Tibial artery (tissue), 4 donors: ENCODE measurements at regions not wholly inside any gene's neighbourhood (a gene's known extent, or its start where the extent isn't known, plus 50 kb on each side); places are given as distances from the start of the nearest gene placed in this dataset.

Experiments used
- DNase-seq, 2 donors: peaks; one replicate each; pipeline ENCODE4 v3.0.0-alpha.2; 2019
- H3K27ac ChIP-seq, 2 donors: fragments of 200-600 bp; sonication (generic) in 1 of 2; 1 replicate in 1 of 2; 2 replicates in 1 of 2; pipeline ENCODE4 v1.5.1; 2018 to 2019; ENCODE audit warnings: mild to moderate bottlenecking in 1 of 2
- H3K27me3 ChIP-seq, 2 donors: fragments of 200-600 bp; sonication (generic) in 1 of 2; one replicate each; pipeline versions ENCODE4 v1.5.1 to v1.6.0; 2016 to 2019
- H3K36me3 ChIP-seq, 3 donors: fragments of 200-600 bp; sonication (generic) in 2 of 3; one replicate each; pipeline ENCODE4 v1.5.1; 2016 to 2019; ENCODE audit warnings: mild to moderate bottlenecking in 2 of 3
- H3K4me1 ChIP-seq, 4 donors: fragments of 200-600 bp; sonication (generic) in 2 of 4; 1 replicate in 3 of 4; 2 replicates in 1 of 4; pipeline ENCODE4 v1.5.1; 2016 to 2019
- H3K4me3 ChIP-seq, 2 donors: fragments of 200-600 bp; sonication (generic) in 1 of 2; 1 replicate in 1 of 2; 2 replicates in 1 of 2; pipeline ENCODE4 v1.5.1; 2018 to 2019; ENCODE audit warnings: mild to moderate bottlenecking in 2 of 2
- H3K9me3 ChIP-seq, 3 donors: fragments of 200-600 bp; sonication (generic) in 1 of 3; one replicate each; pipeline ENCODE4 v1.5.1; 2016 to 2019
- CTCF ChIP-seq, 2 experiments: fragments of 200-600 bp in 1 of 2; fragments of 450-650 bp in 1 of 2; IDR thresholded peaks; one replicate each; pipeline ENCODE4 v1.5.1; 2017 to 2019; ENCODE audit warnings: antibody characterized with exemption in 2 of 2, mild to moderate bottlenecking in 1 of 2, moderate library complexity in 1 of 2
- intact Hi-C: fragments of 100-400 bp; cut with DNase I; formaldehyde crosslinking; loops from one replicate; pipeline ENCODE4 v1.15.0; 2023; ENCODE audit warnings: low total_unique reads

- H3K9me3 ChIP-seq: no peaks in the 10 kb centered on the region
- H3K36me3 ChIP-seq: no peaks in the 10 kb centered on the region
- DNase-seq: no peak
Measured at GRCh38 chr6:14380086-14380820, 262.7 kb downstream of the CD83 start.

GRCh38 chr6:14380901-14381828 lies 263.6 kb downstream of the CD83 start:
- Histone ChIP-seq H3K9me3 (no peaks in the 10 kb centered on the region), H3K27ac (no peak overlapping the region), H3K27me3 (no peaks in the 10 kb centered on the region), H3K4me3 (no peak overlapping the region), H3K36me3 (no peaks in the 10 kb centered on the region), H3K4me1 (no peaks in the 10 kb centered on the region)
- no peak for TF ChIP-seq CTCF (IDR thresholded peaks at IDR 0.05)
- DNase-seq: no peak
- intact Hi-C loops: no loop called here

More at GRCh38 chr6:14380086-14380820, 262.7 kb downstream of the CD83 start:
- TF ChIP-seq CTCF (IDR thresholded peaks at IDR 0.05): no peak
- H3K27me3 ChIP-seq: no peaks in the 10 kb centered on the region
- no peak overlapping the region for H3K27ac ChIP-seq
- intact Hi-C loops: no loop called here
- no peak overlapping the region for H3K4me3 ChIP-seq
- no peaks in the 10 kb centered on the region for H3K4me1 ChIP-seq

GRCh38 chr6:14381829-14382677 lies 264.5 kb downstream of the CD83 start:
- Histone ChIP-seq H3K9me3 (no peaks in the 10 kb centered on the region), H3K4me1 (no peaks in the 10 kb centered on the region), H3K36me3 (no peaks in the 10 kb centered on the region), H3K4me3 (no peak overlapping the region), H3K27me3 (no peaks in the 10 kb centered on the region), H3K27ac (no peak overlapping the region)
- DNase-seq: no peak
- intact Hi-C loops: no loop called here
- TF ChIP-seq CTCF (IDR thresholded peaks at IDR 0.05): no peak

GRCh38 chr6:14382678-14383236 lies 265.2 kb downstream of the CD83 start:
- intact Hi-C loops: no loop called here
- no peak overlapping the region for H3K4me3 ChIP-seq
- no peaks in the 10 kb centered on the region for H3K36me3 ChIP-seq
- DNase-seq: no peak
- no peaks in the 10 kb centered on the region for H3K27me3 ChIP-seq
- H3K9me3 ChIP-seq: no peaks in the 10 kb centered on the region
- no peak overlapping the region for H3K27ac ChIP-seq
- no peak for TF ChIP-seq CTCF (IDR thresholded peaks at IDR 0.05)
- H3K4me1 ChIP-seq: no peaks in the 10 kb centered on the region
